Spinal cord (tissue), 9 donors: ENCODE measurements at regions not wholly inside any gene's neighbourhood (a gene's known extent, or its start where the extent isn't known, plus 50 kb on each side); places are given as distances from the start of the nearest gene placed in this dataset.

ENCODE experiments used
- DNase-seq, 6 donors: peaks; one replicate each; pipeline versions ENCODE4 v3.0.0 to v3.0.0-alpha.2; 2013 to 2015; ENCODE audit warnings: low spot score in 6 of 6, low read depth in 4 of 6
- H3K27ac ChIP-seq: one replicate; pipeline ENCODE4 v1.5.1; 2013; ENCODE audit warnings: low read depth, low read length, control low read depth
- H3K27me3 ChIP-seq: one replicate; pipeline ENCODE4 v1.6.1; 2013; ENCODE audit warnings: low read length; ENCODE audit not compliant: control insufficient read depth, insufficient read depth
- H3K36me3 ChIP-seq: one replicate; pipeline ENCODE4 v1.6.1; 2013; ENCODE audit warnings: low read length; ENCODE audit not compliant: control insufficient read depth, insufficient read depth
- H3K4me1 ChIP-seq: one replicate; pipeline ENCODE4 v1.6.1; 2013; ENCODE audit warnings: low read length; ENCODE audit not compliant: control insufficient read depth, insufficient read depth
- H3K4me3 ChIP-seq: one replicate; pipeline ENCODE4 v1.5.1; 2013; ENCODE audit warnings: low read depth, low read length, control low read depth
- H3K9me3 ChIP-seq: one replicate; pipeline ENCODE4 v1.6.1; 2013; ENCODE audit warnings: low read length; ENCODE audit not compliant: control insufficient read depth, insufficient read depth
- WGBS: methylation state at CpG from one replicate; pipeline ENCODE4 v1.1.5; 2013; ENCODE audit warnings: missing lambda C conversion rate; ENCODE audit not compliant: insufficient coverage; 5-methylcytosine and 5-hydroxymethylcytosine counted together
- donor health status: healthy.

DNA sequence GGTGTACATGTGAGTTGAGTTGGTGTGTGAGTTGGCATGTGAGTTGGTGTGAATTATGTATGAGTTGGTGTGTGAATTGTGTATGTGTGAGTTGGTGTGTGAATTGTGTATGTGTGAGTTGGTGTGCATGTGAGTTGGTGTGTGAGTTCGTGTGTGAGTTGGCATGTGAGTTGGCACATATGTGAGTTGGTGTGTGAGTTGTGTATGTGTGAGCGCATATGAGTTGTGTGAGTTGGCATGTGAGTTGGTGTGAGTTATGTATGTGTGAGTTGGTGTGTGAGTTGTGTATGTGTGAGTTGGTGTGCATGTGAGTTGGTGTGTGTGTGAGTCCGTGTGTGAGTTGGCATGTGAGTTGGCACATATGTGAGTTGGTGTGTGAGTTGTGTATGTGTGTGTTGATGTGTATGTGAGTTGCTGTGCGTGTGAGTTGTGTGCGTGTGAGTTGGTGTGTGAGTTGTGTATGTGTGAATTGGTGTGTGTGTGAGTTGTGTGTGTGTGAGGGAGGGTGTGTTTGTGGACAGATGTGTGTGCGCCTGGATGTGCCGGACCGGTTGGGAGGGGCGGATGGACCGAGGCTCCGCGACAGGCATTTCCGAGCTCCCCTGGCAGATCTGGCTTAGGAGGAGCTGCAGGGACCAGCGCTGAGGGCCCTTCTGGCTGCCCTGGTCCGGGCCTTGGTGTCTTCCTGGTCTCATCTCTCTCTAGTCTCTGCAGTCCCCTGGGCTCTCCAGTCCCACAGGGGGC, 162.5 kb upstream of the IER5L start:
- H3K27ac ChIP-seq = no peak overlapping the region
- no peaks in the 10 kb centered on the region for H3K9me3 ChIP-seq
- no peak for DNase-seq
- H3K36me3 ChIP-seq = peaks cover 13% of the 10 kb centered on the region
- WGBS = 66% methylated on average over 15 of the region's 15 CpGs
- H3K27me3 ChIP-seq = no peaks in the 10 kb centered on the region
- peaks cover 49% of the 10 kb centered on the region for H3K4me1 ChIP-seq
- no peak overlapping the region for H3K4me3 ChIP-seq

DNA sequence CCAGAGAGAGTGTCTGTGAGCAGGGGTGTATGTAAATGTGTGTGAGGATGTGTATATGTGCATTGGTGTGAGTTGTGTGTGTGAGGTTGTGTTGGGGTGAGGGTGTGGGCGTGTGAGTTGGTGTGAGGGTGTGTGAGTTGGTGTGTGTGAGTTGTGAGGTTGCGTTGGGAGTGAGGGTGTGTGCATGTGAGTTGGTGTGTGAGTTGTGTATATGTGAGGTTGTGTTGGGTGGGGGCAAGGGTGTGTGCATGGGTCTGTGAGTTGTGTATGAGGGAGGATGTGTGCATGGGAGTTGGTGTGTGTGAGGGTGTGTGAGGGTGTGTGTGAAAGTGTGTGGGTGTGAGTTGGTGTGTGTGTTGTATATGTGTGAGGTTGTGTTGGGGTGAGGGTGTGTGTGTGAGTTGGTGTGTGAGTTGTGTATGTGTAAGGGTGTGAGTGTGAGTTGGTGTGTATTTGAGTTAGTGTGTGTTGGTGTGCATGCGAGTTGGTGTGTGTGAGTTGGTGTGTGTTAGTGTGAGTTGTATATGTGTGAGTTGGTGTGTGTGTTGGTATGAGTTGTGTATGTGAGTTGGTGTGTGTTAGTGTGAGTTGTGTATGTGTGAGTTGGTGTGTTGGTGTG, 161.6 kb upstream of the IER5L start:
- WGBS = 100% methylated on average over 3 of the region's 3 CpGs
- Histone ChIP-seq H3K27ac (no peak overlapping the region), H3K36me3 (peaks cover 13% of the 10 kb centered on the region), H3K27me3 (no peaks in the 10 kb centered on the region), H3K4me1 (peaks cover 57% of the 10 kb centered on the region), H3K4me3 (no peak overlapping the region), H3K9me3 (no peaks in the 10 kb centered on the region)
- no peak for DNase-seq

DNA sequence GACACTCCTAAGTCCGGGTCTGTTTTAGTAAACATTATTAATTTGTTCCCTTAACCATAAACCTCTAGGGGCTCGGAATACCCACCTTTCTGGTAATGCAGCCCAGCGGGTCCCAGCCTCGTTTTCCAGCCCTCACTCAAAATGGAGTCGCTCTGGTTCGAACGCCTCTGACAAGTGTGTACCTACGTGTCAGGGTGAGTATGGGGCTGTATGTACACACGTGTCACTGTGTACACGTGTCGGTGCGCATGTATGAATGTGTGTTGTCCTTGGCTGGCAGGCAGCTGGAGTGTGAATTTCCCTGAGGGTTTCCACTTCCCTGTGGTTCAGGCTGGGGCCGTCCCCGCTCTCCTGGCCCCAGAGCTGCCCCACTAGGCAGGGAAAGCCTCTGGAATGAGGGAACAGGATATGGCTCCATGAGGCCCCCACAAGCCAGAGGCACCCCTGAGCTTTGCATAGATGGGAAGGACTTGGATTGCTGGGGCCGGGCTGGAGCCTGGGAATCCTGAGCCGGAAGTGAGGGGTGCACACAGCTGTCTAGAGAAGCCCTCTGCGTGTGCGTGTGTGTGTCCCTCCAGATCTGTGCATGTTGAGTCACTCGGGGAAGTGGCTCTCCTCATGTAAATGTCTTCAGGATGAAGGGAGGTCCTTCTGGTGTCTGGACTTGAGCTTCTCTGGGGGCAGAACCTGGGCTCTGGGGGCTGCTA, 160.8 kb upstream of the IER5L start:
- Histone ChIP-seq H3K27me3 (no peaks in the 10 kb centered on the region), H3K9me3 (no peaks in the 10 kb centered on the region), H3K27ac (no peak overlapping the region), H3K36me3 (peaks cover 13% of the 10 kb centered on the region), H3K4me3 (no peak overlapping the region), H3K4me1 (peaks cover 63% of the 10 kb centered on the region)
- no peak for DNase-seq
- 75% methylated on average over 15 of the region's 19 CpGs for WGBS

DNA sequence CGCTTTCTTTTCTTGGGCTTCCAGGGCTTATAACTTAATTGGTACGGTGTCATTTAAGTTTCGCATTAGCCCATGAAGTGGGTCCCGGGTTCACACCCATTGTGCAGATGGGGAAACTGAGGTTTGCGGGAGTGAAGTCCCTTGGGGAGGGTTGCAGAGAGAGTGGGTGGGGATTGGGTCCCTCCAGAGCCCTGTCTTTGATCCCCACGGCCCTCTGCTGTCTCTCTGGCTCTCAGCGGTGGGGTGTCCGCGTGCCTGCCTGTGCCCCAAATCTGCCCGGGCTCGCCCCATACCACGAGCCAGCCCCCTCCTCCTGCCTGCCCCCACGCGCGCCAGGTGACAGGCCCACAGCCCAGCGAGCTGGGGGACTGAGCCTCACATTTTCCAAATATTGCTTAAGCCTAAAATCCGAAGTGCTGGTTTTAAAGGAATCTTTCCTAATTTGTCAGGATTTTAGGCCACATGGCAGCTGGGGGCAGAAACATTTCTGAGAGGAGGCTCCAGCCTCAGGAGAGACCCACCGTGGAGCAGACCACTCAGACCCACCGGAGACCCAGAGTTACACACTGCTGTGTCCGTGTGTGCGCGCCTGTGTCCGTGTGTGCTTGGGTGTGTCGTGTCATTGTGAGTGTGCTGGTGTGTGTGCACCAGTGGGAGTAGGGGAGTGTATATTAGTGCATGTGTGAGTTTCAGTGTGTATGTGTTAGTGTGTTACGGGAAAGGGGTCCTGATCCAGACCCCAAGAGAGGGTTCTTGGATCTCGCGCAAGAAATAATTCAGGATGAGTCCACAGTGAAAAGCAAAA, 159.5 kb upstream of the IER5L start:
- 49% methylated on average over 18 of the region's 27 CpGs for WGBS
- Histone ChIP-seq H3K4me3 (peak overlapping the region; percentile 42), H3K4me1 (peaks cover 62% of the 10 kb centered on the region), H3K36me3 (peaks cover 11% of the 10 kb centered on the region), H3K27me3 (no peaks in the 10 kb centered on the region), H3K9me3 (no peaks in the 10 kb centered on the region), H3K27ac (peak overlapping the region; percentile 64)
- no peak for DNase-seq

DNA sequence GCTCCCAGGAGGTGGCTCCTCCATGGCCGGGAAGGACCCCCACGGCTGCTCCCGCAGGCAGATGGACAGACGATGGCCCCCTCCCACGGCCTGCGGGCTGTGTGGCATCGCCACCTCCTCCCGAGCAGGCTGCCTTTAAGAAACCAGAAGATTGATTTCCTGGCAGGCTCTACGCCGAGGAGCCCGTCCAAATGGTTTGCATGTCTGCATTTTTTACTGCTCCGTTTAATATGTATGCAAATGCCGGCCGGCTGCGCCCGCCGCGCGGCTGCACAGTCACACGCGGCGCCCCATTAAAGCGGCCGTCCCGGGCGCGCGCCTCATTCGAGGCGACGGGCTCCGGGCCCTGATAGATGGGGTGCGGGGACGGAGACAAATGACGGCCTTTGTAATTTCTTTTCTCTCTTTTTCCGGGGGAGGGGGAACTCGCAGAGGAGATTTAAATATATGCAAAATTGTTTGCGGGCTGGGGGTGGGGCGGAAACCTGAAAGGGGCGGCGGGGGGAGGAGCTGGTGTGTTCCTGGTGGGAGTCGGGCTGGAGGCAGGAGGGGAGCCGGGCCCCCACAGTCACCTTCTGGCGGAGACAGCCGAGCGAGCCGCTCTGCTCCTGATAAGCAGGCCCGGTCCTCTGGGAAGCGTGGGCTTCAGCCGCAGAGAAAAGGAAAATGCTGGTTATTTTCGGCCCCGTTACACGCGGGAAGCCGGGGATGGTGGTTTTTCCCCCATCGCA, 158.7 kb upstream of the IER5L start:
- peaks cover 61% of the 10 kb centered on the region for H3K4me1 ChIP-seq
- peak overlapping the region; percentile 73 for H3K27ac ChIP-seq
- peak in 3 of 6 donors; percentile 77 to 97 (median 96) for DNase-seq
- peak overlapping the region; percentile 42 for H3K4me3 ChIP-seq
- WGBS = 1% methylated on average over 55 of the region's 56 CpGs
- H3K9me3 ChIP-seq = no peaks in the 10 kb centered on the region
- no peaks in the 10 kb centered on the region for H3K27me3 ChIP-seq
- peaks cover 9% of the 10 kb centered on the region for H3K36me3 ChIP-seq

DNA sequence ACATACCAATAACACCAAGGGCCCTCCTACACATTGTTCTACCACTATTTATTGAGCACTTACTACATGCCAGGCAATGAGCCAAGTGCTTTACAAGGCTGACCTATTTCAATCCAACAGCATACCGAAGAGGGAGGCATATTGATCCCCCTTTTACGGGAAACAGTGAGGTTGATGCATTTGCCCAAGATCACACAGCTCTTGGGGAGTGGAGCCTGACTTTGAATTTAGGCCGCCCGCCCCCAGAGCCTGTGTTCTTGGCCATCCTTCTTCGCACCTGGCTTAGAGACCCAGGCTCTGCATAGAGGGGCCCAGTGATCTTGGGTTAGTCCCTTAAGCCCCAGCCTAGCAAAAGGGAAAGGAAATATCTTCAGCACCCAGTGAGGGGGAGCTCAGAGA, 158.1 kb upstream of the IER5L start:
- peak overlapping the region; percentile 42 for H3K4me3 ChIP-seq
- WGBS = 7% methylated on average over 2 of the region's 5 CpGs
- peaks cover 54% of the 10 kb centered on the region for H3K4me1 ChIP-seq
- no peaks in the 10 kb centered on the region for H3K27me3 ChIP-seq
- H3K9me3 ChIP-seq = no peaks in the 10 kb centered on the region
- H3K27ac ChIP-seq = peak overlapping the region; percentile 73
- peaks cover 6% of the 10 kb centered on the region for H3K36me3 ChIP-seq
- peak in 2 of 6 donors; percentile 35 to 46 for DNase-seq

DNA sequence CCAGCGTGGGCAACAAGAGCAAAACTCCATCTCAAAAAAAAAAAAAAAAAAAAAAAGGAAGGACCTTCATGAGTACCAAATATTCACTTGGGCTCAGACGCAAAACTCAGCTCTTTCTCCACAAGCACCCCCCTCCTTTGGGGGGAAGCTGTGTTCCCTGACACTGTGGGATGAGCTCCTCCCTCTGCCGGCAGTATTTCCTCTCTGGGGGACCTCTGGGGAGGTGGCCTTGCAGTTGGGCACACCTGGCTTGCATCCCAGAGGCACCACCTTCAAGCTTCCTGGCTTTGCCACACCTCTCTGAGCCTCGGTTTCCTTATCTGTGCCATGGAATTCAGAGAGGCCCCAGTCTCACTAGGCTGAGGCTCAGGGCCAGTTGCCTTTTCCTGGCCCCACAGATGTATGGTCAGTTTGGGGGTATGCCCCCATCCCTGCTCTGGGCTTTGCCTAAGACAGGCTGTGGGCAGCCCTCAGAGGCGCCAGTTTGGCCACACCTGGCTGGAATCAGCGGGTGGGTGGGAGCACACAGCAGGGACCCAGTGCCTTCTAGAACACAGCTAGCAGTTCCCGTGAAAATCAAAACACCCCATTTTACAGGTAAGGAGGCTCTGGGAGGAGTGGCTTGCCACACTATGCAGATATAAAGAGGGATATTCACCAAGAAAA, 157.5 kb upstream of the IER5L start:
- H3K36me3 ChIP-seq = peaks cover 6% of the 10 kb centered on the region
- no peaks in the 10 kb centered on the region for H3K9me3 ChIP-seq
- DNase-seq = no peak
- WGBS = 71% methylated on average over 4 of the region's 7 CpGs
- H3K27me3 ChIP-seq = no peaks in the 10 kb centered on the region
- H3K4me1 ChIP-seq = peaks cover 51% of the 10 kb centered on the region
- H3K27ac ChIP-seq = peak overlapping the region; percentile 73
- no peak overlapping the region for H3K4me3 ChIP-seq

DNA sequence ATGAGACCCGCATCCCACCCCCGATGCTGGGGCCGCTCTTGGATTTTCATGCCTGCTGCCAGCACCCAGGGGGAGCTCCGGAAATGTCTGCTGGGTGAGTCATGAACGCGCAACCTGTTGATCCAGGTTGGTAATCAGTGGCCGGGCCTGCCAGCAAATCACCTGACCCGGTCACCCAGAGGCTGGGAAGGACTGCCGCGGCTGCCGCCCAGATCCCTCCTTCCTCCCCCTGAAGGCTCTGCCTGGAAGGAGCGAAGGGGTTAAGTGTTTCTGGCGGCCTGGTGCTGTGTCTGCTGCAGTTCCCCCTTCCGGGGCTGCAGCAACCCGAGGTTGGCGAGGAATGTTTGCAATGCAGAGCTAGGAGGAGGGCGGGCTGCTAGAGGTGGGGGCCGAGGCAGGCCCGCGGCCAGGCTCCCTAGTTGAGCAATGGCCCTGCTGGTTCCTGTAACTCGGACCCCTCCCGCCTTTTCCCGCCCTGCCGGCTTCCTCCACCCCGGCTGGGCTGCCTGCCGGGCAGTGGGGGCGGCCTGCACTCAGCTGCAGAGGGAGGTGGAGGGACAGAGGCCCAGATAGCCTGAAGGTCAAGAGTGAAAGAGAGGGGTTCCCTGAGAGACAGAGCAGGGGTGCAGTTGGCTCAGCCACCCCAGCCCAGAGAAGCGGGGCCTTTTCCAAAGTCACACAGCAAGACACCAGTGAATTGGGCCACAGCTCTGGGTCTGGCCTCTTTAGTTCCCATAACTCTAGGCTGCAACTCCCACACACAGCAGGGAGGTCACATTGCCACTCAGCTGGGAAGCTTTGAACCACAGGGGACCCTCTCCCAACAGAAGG, 156.3 kb upstream of the IER5L start:
- Histone ChIP-seq H3K4me3 (no peak overlapping the region), H3K9me3 (no peaks in the 10 kb centered on the region), H3K4me1 (peaks cover 50% of the 10 kb centered on the region), H3K27ac (peak overlapping the region; percentile 92), H3K27me3 (no peaks in the 10 kb centered on the region), H3K36me3 (peaks cover 1% of the 10 kb centered on the region)
- WGBS = 14% methylated on average over 24 of the region's 28 CpGs
- DNase-seq = peak in 3 of 6 donors; percentile 49 to 92 (median 74)
